Endothelial cell of umbilical vein (primary cell): ENCODE measurements at regions not wholly inside any gene's neighbourhood (a gene's known extent, or its start where the extent isn't known, plus 50 kb on each side); places are given as distances from the start of the nearest gene placed in this dataset.

Experiments used
- BruUV-seq: library from RNA; stranded (reverse); fragments of 400-500 nt; replicated peaks from 2 replicates; lab custom pipeline; 2021; lab: Mats Ljungman, UMichigan
- CTCF ChIA-PET: fragments of 300-600, 350-600 bp; sonication (Branson Sonifier 250); formaldehyde crosslinking; loops from one replicate; lab custom pipeline; 2021; ENCODE audit warnings: antibody characterized with exemption, inconsistent platforms; lab: Charles Lee
- POLR2A ChIA-PET: fragments of 300-600, 350-600 bp; sonication (Branson Sonifier 250); formaldehyde crosslinking; loops from one replicate; lab custom pipeline; 2021; ENCODE audit warnings: antibody characterized with exemption, inconsistent platforms; lab: Charles Lee
- DNase-seq: peaks from one replicate; pipeline ENCODE4 v3.0.0-alpha.2; 2011; ENCODE audit warnings: low read depth, low spot score
- FAIRE-seq: peaks from 2 replicates; lab custom pipeline; 2011; peaks lifted over from hg19 to GRCh38; lab: Jason Lieb, UNC
- H2AFZ ChIP-seq: 2 replicates; pipeline ENCODE4 v1.6.0; 2012; ENCODE audit warnings: low read depth, low read length, control low read depth, inconsistent platforms
- H3K27ac ChIP-seq: 2 replicates; pipeline ENCODE4 v1.5.1; 2011; ENCODE audit warnings: low read depth, mild to moderate bottlenecking, control low read depth, low read length, moderate library complexity; ENCODE audit not compliant: insufficient read depth
- H3K27me3 ChIP-seq, 2 experiments: 2 replicates each; pipeline versions ENCODE4 v1.6.0 to v1.6.1; 2011; ENCODE audit warnings: low read length in 2 of 2, mixed read lengths in 1 of 2; ENCODE audit not compliant: control insufficient read depth in 2 of 2, insufficient read depth in 2 of 2
- H3K36me3 ChIP-seq, 2 experiments: 2 replicates in 1 of 2; 3 replicates in 1 of 2; pipeline ENCODE4 v1.5.1; 2011; ENCODE audit warnings: low read length in 2 of 2, mild to moderate bottlenecking in 1 of 2, moderate library complexity in 1 of 2; ENCODE audit not compliant: control insufficient read depth in 2 of 2, insufficient read depth in 2 of 2; ENCODE audit errors: extremely low read depth in 1 of 2
- H3K4me1 ChIP-seq: 3 replicates; pipeline ENCODE4 v1.5.1; 2011; ENCODE audit warnings: mild to moderate bottlenecking, low read length; ENCODE audit not compliant: control insufficient read depth, insufficient read depth; ENCODE audit errors: extremely low read depth
- H3K4me2 ChIP-seq: 2 replicates; pipeline ENCODE4 v1.6.1; 2011; ENCODE audit warnings: low read length, control low read depth, mixed read lengths; ENCODE audit not compliant: insufficient read depth
- H3K4me3 ChIP-seq, 3 experiments: fragments of 200-600 bp in 1 of 3; sonication (generic), shearing (Covaris generic) in 1 of 3; replicated peaks in 1 of 3; 2 replicates each; pipeline ENCODE4 v1.5.1; 2011 to 2016; ENCODE audit warnings: control low read depth in 3 of 3, low read length in 3 of 3, mild to moderate bottlenecking in 2 of 3, inconsistent platforms in 1 of 3, low read depth in 1 of 3, moderate library complexity in 1 of 3; ENCODE audit not compliant: insufficient read depth in 1 of 3
- H3K79me2 ChIP-seq: 2 replicates; pipeline ENCODE4 v1.6.0; 2012; ENCODE audit warnings: low read length, inconsistent platforms; ENCODE audit not compliant: control insufficient read depth, insufficient read depth
- H3K9ac ChIP-seq: replicated peaks from 2 replicates; pipeline ENCODE3; 2011; ENCODE audit warnings: low read length, control low read depth; ENCODE audit not compliant: insufficient read depth; ENCODE audit errors: extremely low read depth
- H3K9me1 ChIP-seq: replicated peaks from 3 replicates; pipeline ENCODE4 v1.6.0; 2011; ENCODE audit warnings: mild to moderate bottlenecking, low read length; ENCODE audit not compliant: control insufficient read depth, insufficient read depth; ENCODE audit errors: extremely low read depth
- H3K9me3 ChIP-seq: replicated peaks from 2 replicates; pipeline ENCODE4 v1.5.1; 2012; ENCODE audit warnings: low read length, inconsistent platforms; ENCODE audit not compliant: control insufficient read depth, insufficient read depth
- H4K20me1 ChIP-seq: replicated peaks from 2 replicates; pipeline ENCODE3; 2011; ENCODE audit warnings: mild to moderate bottlenecking, low read length; ENCODE audit not compliant: control insufficient read depth, insufficient read depth; ENCODE audit errors: extremely low read depth
- CTCF ChIP-seq, 2 donors: IDR thresholded peaks; 1 replicate in 1 of 2; 2 replicates in 1 of 2; pipeline ENCODE4 v1.5.1; 2011; ENCODE audit warnings: low read length in 2 of 2, mild to moderate bottlenecking in 2 of 2, moderate library complexity in 2 of 2, control low read depth in 1 of 2, inconsistent platforms in 1 of 2, low read depth in 1 of 2; ENCODE audit not compliant: insufficient read depth in 1 of 2; ENCODE audit errors: extremely low read depth in 1 of 2
- EZH2 ChIP-seq: IDR thresholded peaks from 2 replicates; pipeline ENCODE4 v1.6.1; 2012; ENCODE audit warnings: borderline replicate concordance, low read depth, mild to moderate bottlenecking, moderate library complexity, low read length, inconsistent platforms; ENCODE audit not compliant: severe bottlenecking
- FOS ChIP-seq: IDR thresholded peaks from 2 replicates; pipeline ENCODE4 v1.6.1; 2011; ENCODE audit warnings: mild to moderate bottlenecking, low read length, moderate library complexity, borderline replicate concordance; ENCODE audit not compliant: insufficient read depth
- GATA2 ChIP-seq: IDR thresholded peaks from 2 replicates; pipeline ENCODE4 v1.7.0; 2011; ENCODE audit warnings: low read depth, mild to moderate bottlenecking, moderate library complexity, mixed read lengths, low read length; ENCODE audit not compliant: insufficient read length, insufficient read depth
- JUN ChIP-seq: IDR thresholded peaks from 2 replicates; pipeline ENCODE4 v1.6.1; 2011; ENCODE audit warnings: borderline replicate concordance, low read depth; ENCODE audit not compliant: insufficient read length, insufficient read depth
- MAX ChIP-seq: IDR thresholded peaks from 2 replicates; pipeline ENCODE4 v1.6.1; 2011; ENCODE audit not compliant: insufficient read depth, insufficient read length
- MYC ChIP-seq: IDR thresholded peaks from one replicate; pipeline ENCODE4 v1.6.1; 2011; ENCODE audit warnings: mild to moderate bottlenecking, low read depth, low read length
- POLR2A ChIP-seq: IDR thresholded peaks from 2 replicates; pipeline ENCODE4 v1.6.1; 2012; ENCODE audit warnings: low read depth, mild to moderate bottlenecking, control low read depth, low read length
- POLR2AphosphoS5 ChIP-seq: IDR thresholded peaks from 2 replicates; pipeline ENCODE4 v1.6.1; 2012; ENCODE audit warnings: low read depth, mild to moderate bottlenecking, control low read depth, low read length, moderate library complexity; ENCODE audit not compliant: insufficient read depth
- dilution Hi-C: fragments of 300-500 bp; cut with MboI; formaldehyde crosslinking; loops from one replicate; pipeline ENCODE4 v1.15.0; 2019; ENCODE audit warnings: low sequenced_read_pairs; ENCODE audit not compliant: extremely low pct_ligation_motif_present
- intact Hi-C: fragments of 100-400 bp; cut with micrococcal nuclease; formaldehyde crosslinking; loops from one replicate; pipeline ENCODE4 v1.10.0; 2022

GRCh38 chr20:43787937-43788336 is 61.1 kb upstream of the GTSF1L start:
- H4K20me1 ChIP-seq: no peaks in the 10 kb centered on the region
- peaks cover 0 to 4% of the 10 kb centered on the region in 2 experiments for H3K27me3 ChIP-seq
- H3K9me1 ChIP-seq: no peaks in the 10 kb centered on the region
- TF ChIP-seq POLR2AphosphoS5 (no peak), GATA2 (no peak), JUN (no peak), MYC (no peak), CTCF (IDR thresholded peaks at IDR 0.05; ENCODE audit: extremely low read depth in 1 of 2, insufficient read depth in 1 of 2, low read depth in 1 of 2, low read length in 2 of 2) (no peak), EZH2 (no peak), FOS (no peak), POLR2A (no peak), MAX (no peak)
- no peaks in the 10 kb centered on the region for H3K79me2 ChIP-seq
- no peak overlapping the region for H3K9ac ChIP-seq
- no peak for FAIRE-seq
- dilution Hi-C loops (no loop called here), intact Hi-C loops (no loop called here)
- no peak for DNase-seq
- no peak overlapping the region for H3K4me2 ChIP-seq
- H3K9me3 ChIP-seq: no peaks in the 10 kb centered on the region
- CTCF ChIA-PET: no interaction called here
- H3K36me3 ChIP-seq: no peaks in the 10 kb centered on the region
- no peak overlapping the region for H3K27ac ChIP-seq
- POLR2A ChIA-PET: interaction anchor here (0.7 kb wide), 1 partner anchor 22 kb away, joined by 3 read pairs; no protein-coding TSS in a partner anchor
- no peak overlapping the region for H3K4me3 ChIP-seq
- no peak overlapping the region for H2AFZ ChIP-seq
- H3K4me1 ChIP-seq: no peaks in the 10 kb centered on the region
- BruUV-seq: no TSS peak
